Stimulated activated CD4-positive, alpha-beta T cell treated with anti-CD3 and anti-CD28 coated beads, Interleukin-4, amount 100 ng/mL, for 1 hour (primary cell): ENCODE measurements at regions not wholly inside any gene's neighbourhood (a gene's known extent, or its start where the extent isn't known, plus 50 kb on each side); places are given as distances from the start of the nearest gene placed in this dataset.
"Not testable (repeated sequence)": the region's sequence is repeated elsewhere in the genome, so short reads cannot be mapped to it uniquely, and the experiment has no call there.

Experiments
- DNase-seq: peaks from one replicate; pipeline ENCODE4 v3.0.0-alpha.2; 2020

GRCh38 chr6:153984811-153985210, 54.2 kb upstream of the OPRM1 start:
- DNase-seq: no peak

- no peak for DNase-seq
These were observed 58.9 kb upstream of the OPRM1 start for GRCh38 chr6:153980171-153980570.

- not testable (repeated sequence) for DNase-seq
These were observed 60.0 kb upstream of the OPRM1 start for GRCh38 chr6:153978911-153979548.

- no peak for DNase-seq
These were observed 61.9 kb upstream of the OPRM1 start for GRCh38 chr6:153976921-153977693.

GRCh38 chr6:153966001-153966400, 73.0 kb upstream of the OPRM1 start:
- DNase-seq: no peak

GRCh38 chr6:153963352-153963751, 75.7 kb upstream of the OPRM1 start:
- no peak for DNase-seq

GRCh38 chr6:153962555-153962954, 76.5 kb upstream of the OPRM1 start:
- DNase-seq: no peak

GRCh38 chr6:153960741-153961140, 78.3 kb upstream of the OPRM1 start:
- DNase-seq: no peak

- no peak for DNase-seq
These were observed 78.8 kb upstream of the OPRM1 start for GRCh38 chr6:153960281-153960680.

- no peak for DNase-seq
These were observed 79.8 kb upstream of the OPRM1 start for GRCh38 chr6:153959276-153959675.

GRCh38 chr6:153958860-153959259, 80.2 kb upstream of the OPRM1 start:
- no peak for DNase-seq

- DNase-seq: no peak
These were observed 81.6 kb upstream of the OPRM1 start for GRCh38 chr6:153957394-153957793.

- DNase-seq: no peak
These were observed 82.2 kb upstream of the OPRM1 start for GRCh38 chr6:153956808-153957207.

- DNase-seq: no peak
These were observed 89.4 kb upstream of the OPRM1 start for GRCh38 chr6:153949616-153950015.

GRCh38 chr6:153947808-153948447, 91.1 kb upstream of the OPRM1 start:
- DNase-seq: no peak

- DNase-seq: no peak
These were observed 94.8 kb upstream of the OPRM1 start for GRCh38 chr6:153944201-153944600.

GRCh38 chr6:153942361-153942760, 96.7 kb upstream of the OPRM1 start:
- no peak for DNase-seq

GRCh38 chr6:153941768-153942167, 97.3 kb upstream of the OPRM1 start:
- no peak for DNase-seq

- no peak for DNase-seq
These were observed 100.2 kb upstream of the OPRM1 start for GRCh38 chr6:153938876-153939275.

- DNase-seq: no peak
These were observed 107.6 kb upstream of the OPRM1 start for GRCh38 chr6:153931431-153931830.

- no peak for DNase-seq
These were observed 111.2 kb upstream of the OPRM1 start for GRCh38 chr6:153927867-153928266.

- DNase-seq: no peak
These were observed 140.5 kb upstream of the OPRM1 start for GRCh38 chr6:153898360-153899059.

- no peak for DNase-seq
These were observed 156.6 kb upstream of the OPRM1 start for GRCh38 chr6:153882411-153882810.

- DNase-seq: no peak
These were observed 165.5 kb upstream of the OPRM1 start for GRCh38 chr6:153873541-153873940.
